HEK293 (cell line): ENCODE measurements at regions not wholly inside any gene's neighbourhood (a gene's known extent, or its start where the extent isn't known, plus 50 kb on each side); places are given as distances from the start of the nearest gene placed in this dataset.
"Not testable (repeated sequence)": the region's sequence is repeated elsewhere in the genome, so short reads cannot be mapped to it uniquely, and the experiment has no call there.

ENCODE experiments used
- CTCF ChIA-PET: fragments of 350-600 bp; formaldehyde crosslinking; extraction: SDS; loops from one replicate; lab custom pipeline; 2021; ENCODE audit warnings: antibody characterized with exemption; lab: Yijun Ruan, JAX
- POLR2A ChIA-PET: fragments of 300-600 bp; formaldehyde crosslinking; extraction: SDS; loops from one replicate; lab custom pipeline; 2020; ENCODE audit warnings: antibody characterized with exemption, inconsistent platforms; lab: Yijun Ruan, JAX
- H3K27ac ChIP-seq: fragments of 200-500 bp; sonication (Bioruptor generic); 2 replicates; pipeline ENCODE4 v1.5.1; 2014; ENCODE audit warnings: low read depth, low read length, control low read depth, inconsistent platforms; ENCODE audit errors: extremely low read depth
- H3K36me3 ChIP-seq, 2 experiments: fragments of 200-500 bp in 1 of 2; sonication (Bioruptor generic) in 1 of 2; 1 replicate in 1 of 2; 2 replicates in 1 of 2; pipeline ENCODE4 v1.5.1; 2014 to 2017; ENCODE audit warnings: inconsistent platforms in 2 of 2, low read length in 2 of 2; ENCODE audit not compliant: control insufficient read depth in 2 of 2, insufficient read depth in 1 of 2
- H3K4me1 ChIP-seq: fragments of 200-500 bp; sonication (Bioruptor generic); 2 replicates; pipeline ENCODE4 v1.5.1; 2014; ENCODE audit warnings: mild to moderate bottlenecking, low read length, inconsistent platforms; ENCODE audit not compliant: control insufficient read depth, insufficient read depth
- H3K4me3 ChIP-seq: 2 replicates; pipeline ENCODE4 v1.5.1; 2011; ENCODE audit warnings: low read depth, mild to moderate bottlenecking, control low read depth, low read length, moderate library complexity
- H3K9me3 ChIP-seq: fragments of 200-500 bp; sonication (Bioruptor generic); 2 replicates; pipeline ENCODE4 v1.5.1; 2014; ENCODE audit warnings: low read depth, low read length, inconsistent platforms; ENCODE audit not compliant: control insufficient read depth, insufficient read depth
- BCL6B ChIP-seq: fragments of 450-650 bp; formaldehyde crosslinking; IDR thresholded peaks from 2 replicates; pipeline ENCODE4 v1.5.1; 2017; ENCODE audit warnings: missing biosample characterization, missing genetic modification characterization
- KLF7 ChIP-seq: fragments of 450-650 bp; formaldehyde crosslinking; IDR thresholded peaks from 2 replicates; pipeline ENCODE4 v1.5.1; 2016; ENCODE audit warnings: missing biosample characterization, missing genetic modification characterization, borderline replicate concordance
- SALL2 ChIP-seq: fragments of 450-650 bp; formaldehyde crosslinking; IDR thresholded peaks from 2 replicates; pipeline ENCODE4 v1.5.0; 2017; ENCODE audit warnings: missing biosample characterization, mild to moderate bottlenecking, missing genetic modification characterization, borderline replicate concordance
- ZFP41 ChIP-seq: fragments of 450-650 bp; formaldehyde crosslinking; IDR thresholded peaks from 2 replicates; pipeline ENCODE4 v1.5.1; 2016; ENCODE audit warnings: missing biosample characterization, missing genetic modification characterization, borderline replicate concordance
- ZIC2 ChIP-seq: fragments of 450-650 bp; formaldehyde crosslinking; IDR thresholded peaks from 2 replicates; pipeline ENCODE4 v1.5.1; 2016; ENCODE audit warnings: missing biosample characterization, missing genetic modification characterization
- ZNF16 ChIP-seq: fragments of 450-650 bp; formaldehyde crosslinking; IDR thresholded peaks from 2 replicates; pipeline ENCODE4 v1.5.1; 2016; ENCODE audit warnings: low read depth, missing biosample characterization, missing genetic modification characterization
- ZNF26 ChIP-seq: fragments of 450-650 bp; formaldehyde crosslinking; IDR thresholded peaks from 2 replicates; pipeline ENCODE4 v1.5.1; 2016; ENCODE audit warnings: missing biosample characterization, missing genetic modification characterization
- ZNF311 ChIP-seq: fragments of 450-650 bp; formaldehyde crosslinking; IDR thresholded peaks from 2 replicates; pipeline ENCODE4 v1.5.1; 2017; ENCODE audit warnings: missing biosample characterization, missing genetic modification characterization, borderline replicate concordance
- ZNF341 ChIP-seq: fragments of 450-650 bp; formaldehyde crosslinking; IDR thresholded peaks from 2 replicates; pipeline ENCODE4; 2016; ENCODE audit warnings: low read depth, missing biosample characterization, missing genetic modification characterization
- ZNF423 ChIP-seq: fragments of 450-650 bp; formaldehyde crosslinking; IDR thresholded peaks from 2 replicates; pipeline ENCODE4 v1.5.1; 2016; ENCODE audit warnings: missing biosample characterization, missing genetic modification characterization
- ZNF473 ChIP-seq: fragments of 450-650 bp; formaldehyde crosslinking; IDR thresholded peaks from 2 replicates; pipeline ENCODE4 v1.5.1; 2017; ENCODE audit warnings: missing biosample characterization, missing genetic modification characterization
- ZNF501 ChIP-seq: fragments of 450-650 bp; formaldehyde crosslinking; IDR thresholded peaks from 2 replicates; pipeline ENCODE4 v1.5.1; 2016; ENCODE audit warnings: missing biosample characterization, missing genetic modification characterization
- ZNF529 ChIP-seq: fragments of 450-650 bp; formaldehyde crosslinking; IDR thresholded peaks from 2 replicates; pipeline ENCODE4 v1.5.1; 2017; ENCODE audit warnings: missing genetic modification characterization, missing biosample characterization; ENCODE audit not compliant: insufficient replicate concordance
- ZNF621 ChIP-seq: fragments of 450-650 bp; formaldehyde crosslinking; IDR thresholded peaks from 2 replicates; pipeline ENCODE4 v1.5.1; 2017; ENCODE audit warnings: missing biosample characterization, missing genetic modification characterization
- ZNF76 ChIP-seq: fragments of 450-650 bp; formaldehyde crosslinking; IDR thresholded peaks from 2 replicates; pipeline ENCODE4; 2016; ENCODE audit warnings: low read depth, missing biosample characterization, missing genetic modification characterization, borderline replicate concordance
- ZNF768 ChIP-seq: fragments of 450-650 bp; formaldehyde crosslinking; IDR thresholded peaks from 2 replicates; pipeline ENCODE4 v1.5.1; 2018; ENCODE audit warnings: missing biosample characterization, mild to moderate bottlenecking, missing genetic modification characterization
- ZNF776 ChIP-seq: fragments of 450-650 bp; formaldehyde crosslinking; IDR thresholded peaks from 2 replicates; pipeline ENCODE4 v1.5.0; 2017; ENCODE audit warnings: missing biosample characterization, missing genetic modification characterization, borderline replicate concordance
- ZNF843 ChIP-seq: fragments of 450-650 bp; formaldehyde crosslinking; IDR thresholded peaks from 2 replicates; pipeline ENCODE4 v1.5.1; 2016; ENCODE audit warnings: missing biosample characterization, missing genetic modification characterization
- TF ChIP-seq, protein P1 (sequence below): sonication (generic); formaldehyde crosslinking; IDR thresholded peaks from 2 replicates; pipeline ENCODE4 v1.8.1; 2022; ENCODE audit warnings: mild to moderate bottlenecking, moderate library complexity, missing genetic modification reagents

GRCh38 chr14:89730687-89731086, 223.8 kb downstream of the EFCAB11 start:
- ChIA-PET POLR2A (interaction anchor here (0.7 kb wide), 1 partner anchor 78 kb away, joined by 5 read pairs; no protein-coding TSS in a partner anchor), CTCF (no interaction called here)
- Histone ChIP-seq H3K4me1 (no peaks in the 10 kb centered on the region), H3K36me3 (no peaks in the 10 kb centered on the region), H3K4me3 (no peak overlapping the region)
- no peak for TF ChIP-seq ZNF621 (tag by site-specific recombination)
- TF ChIP-seq SALL2, result no peak
- TF ChIP-seq ZNF529 (tag by site-specific recombination), result no peak
- no peak for TF ChIP-seq ZNF768 (tag by site-specific recombination)
- no peak for TF ChIP-seq ZNF341 (tag by site-specific recombination)
- no peak for TF ChIP-seq ZNF423 (tag by site-specific recombination)
- TF ChIP-seq ZIC2 (tag by site-specific recombination), result no peak
- no peak for TF ChIP-seq ZNF473 (tag by site-specific recombination)
- TF ChIP-seq BCL6B, result no peak
- TF ChIP-seq ZNF76 (tag by site-specific recombination), result no peak
- no peak for TF ChIP-seq ZNF843 (tag by site-specific recombination)
- no peak for TF ChIP-seq ZNF776 (tag by site-specific recombination)
- no peak for TF ChIP-seq ZNF501 (tag by site-specific recombination)
- no peak for TF ChIP-seq ZNF16
- TF ChIP-seq, protein P1, sequence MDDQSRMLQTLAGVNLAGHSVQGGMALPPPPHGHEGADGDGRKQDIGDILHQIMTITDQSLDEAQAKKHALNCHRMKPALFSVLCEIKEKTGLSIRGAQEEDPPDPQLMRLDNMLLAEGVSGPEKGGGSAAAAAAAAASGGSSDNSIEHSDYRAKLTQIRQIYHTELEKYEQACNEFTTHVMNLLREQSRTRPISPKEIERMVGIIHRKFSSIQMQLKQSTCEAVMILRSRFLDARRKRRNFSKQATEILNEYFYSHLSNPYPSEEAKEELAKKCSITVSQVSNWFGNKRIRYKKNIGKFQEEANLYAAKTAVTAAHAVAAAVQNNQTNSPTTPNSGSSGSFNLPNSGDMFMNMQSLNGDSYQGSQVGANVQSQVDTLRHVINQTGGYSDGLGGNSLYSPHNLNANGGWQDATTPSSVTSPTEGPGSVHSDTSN (CRISPR knock-in tag), result no peak
- no peak for TF ChIP-seq KLF7 (tag by site-specific recombination)
- TF ChIP-seq, all 188 proteins: peak for 0
- Histone ChIP-seq H3K9me3 (no peaks in the 10 kb centered on the region), H3K27ac (no peak overlapping the region)

GRCh38 chr14:89728964-89729363, 225.6 kb downstream of the EFCAB11 start:
- CTCF ChIA-PET, result no interaction called here

DNA sequence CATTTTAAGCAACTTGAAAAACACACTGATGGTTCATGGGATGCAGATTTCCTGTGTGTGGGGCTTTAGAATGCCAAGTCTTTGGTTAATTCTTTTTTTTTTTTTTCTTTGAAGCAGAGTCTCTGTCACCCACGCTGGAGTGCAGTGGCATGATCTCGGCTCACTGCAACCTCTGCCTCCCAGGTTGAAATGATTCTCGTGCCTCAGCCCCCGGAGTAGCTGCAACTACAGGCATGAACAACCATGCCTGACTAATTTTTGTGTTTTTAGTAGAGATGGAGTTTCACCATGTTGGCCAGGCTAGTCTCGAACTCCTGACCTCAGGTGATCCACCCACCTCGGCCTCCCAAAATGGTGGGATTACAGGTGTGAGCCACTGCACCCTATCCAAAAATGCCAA, 228.3 kb downstream of the EFCAB11 start:
- H3K9me3 ChIP-seq, POLR2A ChIA-PET, H3K27ac ChIP-seq, H3K36me3 ChIP-seq, H3K4me1 ChIP-seq, H3K4me3 ChIP-seq: not testable (repeated sequence)
- CTCF ChIA-PET, result interaction anchor here (0.7 kb wide), 1 partner anchor 14 kb away, joined by 5 read pairs; no protein-coding TSS in a partner anchor

More at GRCh38 chr14:89728964-89729363, 225.6 kb downstream of the EFCAB11 start:
- H3K4me1 ChIP-seq, result no peaks in the 10 kb centered on the region
- no peaks in the 10 kb centered on the region for H3K36me3 ChIP-seq
- no peaks in the 10 kb centered on the region for H3K9me3 ChIP-seq
- no peak overlapping the region for H3K4me3 ChIP-seq
- POLR2A ChIA-PET, result no interaction called here
- no peak overlapping the region for H3K27ac ChIP-seq
- TF ChIP-seq ZNF776 (tag by site-specific recombination) (no peak), ZFP41 (tag by site-specific recombination) (no peak), ZNF311 (tag by site-specific recombination) (no peak)

DNA sequence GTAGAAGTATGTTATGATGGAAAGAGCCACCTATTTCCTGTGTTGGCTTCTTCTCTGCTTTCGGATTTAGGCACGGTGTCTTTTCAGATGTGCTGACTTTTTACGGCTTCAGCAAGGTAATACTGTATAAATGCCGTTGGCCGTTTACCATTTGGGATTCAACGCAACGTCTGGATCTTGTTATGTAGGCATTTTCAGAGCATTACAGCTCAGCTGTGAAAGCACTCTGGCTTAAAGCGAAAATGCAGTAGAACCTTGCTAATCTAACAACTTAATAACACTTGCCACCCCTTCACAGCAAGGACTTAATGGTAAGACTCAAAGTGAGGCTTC, 229.9 kb downstream of the EFCAB11 start:
- ChIA-PET POLR2A (no interaction called here), CTCF (no interaction called here)
- Histone ChIP-seq H3K36me3 (no peaks in the 10 kb centered on the region), H3K9me3 (no peaks in the 10 kb centered on the region)
- no peak for TF ChIP-seq ZNF26 (tag by site-specific recombination)
- TF ChIP-seq, all 188 proteins: peak for 0
- no peak overlapping the region for H3K4me3 ChIP-seq
- H3K4me1 ChIP-seq, result no peaks in the 10 kb centered on the region
- H3K27ac ChIP-seq, result no peak overlapping the region
